ENCODE measurements at regions not wholly inside any gene's neighbourhood (a gene's known extent, or its start where the extent isn't known, plus 50 kb on each side); places are given as distances from the start of the nearest gene placed in this dataset.

DNA sequence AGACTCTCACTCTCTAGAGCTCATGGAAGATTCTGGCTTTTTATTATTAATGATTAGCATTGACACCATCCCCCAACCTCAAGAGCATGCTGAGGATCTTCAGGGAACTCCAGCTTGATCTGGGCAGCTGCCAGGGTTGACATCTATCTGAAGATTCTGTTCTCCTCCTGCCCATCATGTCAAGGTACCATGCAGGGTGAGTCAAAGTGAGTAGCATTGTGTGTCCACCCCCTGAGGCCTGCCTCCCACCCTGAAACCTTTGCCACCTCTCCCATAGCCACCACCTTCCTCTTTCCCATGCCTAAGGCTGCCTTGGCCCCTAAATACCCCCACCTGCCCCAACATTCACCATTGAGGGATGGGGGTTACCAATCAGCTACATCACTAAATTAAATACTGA is 70.1 kb upstream of the SLCO3A1 start:
- H3K4me3 ChIP-seq (ENCODE audit: low read depth, low read length, poor library complexity, severe bottlenecking), result no peak overlapping the region
- H3K79me2 ChIP-seq (ENCODE audit: insufficient read depth, low read length), result no peaks in the 10 kb centered on the region
- no peaks in the 10 kb centered on the region for H3K27me3 ChIP-seq (ENCODE audit: insufficient read depth, low read length)
- TF ChIP-seq EZH2 (IDR thresholded peaks at IDR 0.05; ENCODE audit: borderline replicate concordance, low read length), result no peak
- TF ChIP-seq, protein P1, sequence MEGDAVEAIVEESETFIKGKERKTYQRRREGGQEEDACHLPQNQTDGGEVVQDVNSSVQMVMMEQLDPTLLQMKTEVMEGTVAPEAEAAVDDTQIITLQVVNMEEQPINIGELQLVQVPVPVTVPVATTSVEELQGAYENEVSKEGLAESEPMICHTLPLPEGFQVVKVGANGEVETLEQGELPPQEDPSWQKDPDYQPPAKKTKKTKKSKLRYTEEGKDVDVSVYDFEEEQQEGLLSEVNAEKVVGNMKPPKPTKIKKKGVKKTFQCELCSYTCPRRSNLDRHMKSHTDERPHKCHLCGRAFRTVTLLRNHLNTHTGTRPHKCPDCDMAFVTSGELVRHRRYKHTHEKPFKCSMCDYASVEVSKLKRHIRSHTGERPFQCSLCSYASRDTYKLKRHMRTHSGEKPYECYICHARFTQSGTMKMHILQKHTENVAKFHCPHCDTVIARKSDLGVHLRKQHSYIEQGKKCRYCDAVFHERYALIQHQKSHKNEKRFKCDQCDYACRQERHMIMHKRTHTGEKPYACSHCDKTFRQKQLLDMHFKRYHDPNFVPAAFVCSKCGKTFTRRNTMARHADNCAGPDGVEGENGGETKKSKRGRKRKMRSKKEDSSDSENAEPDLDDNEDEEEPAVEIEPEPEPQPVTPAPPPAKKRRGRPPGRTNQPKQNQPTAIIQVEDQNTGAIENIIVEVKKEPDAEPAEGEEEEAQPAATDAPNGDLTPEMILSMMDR (IDR thresholded peaks at IDR 0.05; ENCODE audit: low read length), result no peak
- no peaks in the 10 kb centered on the region for H4K20me1 ChIP-seq (ENCODE audit: insufficient read depth, low read length)
- H3K9ac ChIP-seq (ENCODE audit: low read length), result no peak overlapping the region
- H3K36me3 ChIP-seq (ENCODE audit: insufficient read depth, low read length), result no peaks in the 10 kb centered on the region
- no peak overlapping the region for H2AFZ ChIP-seq (ENCODE audit: low read length)
- H3K4me1 ChIP-seq (ENCODE audit: insufficient read depth, low read length, severe bottlenecking), result no peaks in the 10 kb centered on the region
- no peak overlapping the region for H3K4me2 ChIP-seq (ENCODE audit: low read length)
- no peaks in the 10 kb centered on the region for H3K9me3 ChIP-seq (ENCODE audit: low read length)
- H3K9me2 ChIP-seq (ENCODE audit: low read depth, low read length), result no peaks in the 10 kb centered on the region
- no peaks in the 10 kb centered on the region for H3F3A ChIP-seq (ENCODE audit: insufficient read depth, low read length)
- H3K27ac ChIP-seq (ENCODE audit: low read depth, low read length, poor library complexity, severe bottlenecking), result no peak overlapping the region

DNA sequence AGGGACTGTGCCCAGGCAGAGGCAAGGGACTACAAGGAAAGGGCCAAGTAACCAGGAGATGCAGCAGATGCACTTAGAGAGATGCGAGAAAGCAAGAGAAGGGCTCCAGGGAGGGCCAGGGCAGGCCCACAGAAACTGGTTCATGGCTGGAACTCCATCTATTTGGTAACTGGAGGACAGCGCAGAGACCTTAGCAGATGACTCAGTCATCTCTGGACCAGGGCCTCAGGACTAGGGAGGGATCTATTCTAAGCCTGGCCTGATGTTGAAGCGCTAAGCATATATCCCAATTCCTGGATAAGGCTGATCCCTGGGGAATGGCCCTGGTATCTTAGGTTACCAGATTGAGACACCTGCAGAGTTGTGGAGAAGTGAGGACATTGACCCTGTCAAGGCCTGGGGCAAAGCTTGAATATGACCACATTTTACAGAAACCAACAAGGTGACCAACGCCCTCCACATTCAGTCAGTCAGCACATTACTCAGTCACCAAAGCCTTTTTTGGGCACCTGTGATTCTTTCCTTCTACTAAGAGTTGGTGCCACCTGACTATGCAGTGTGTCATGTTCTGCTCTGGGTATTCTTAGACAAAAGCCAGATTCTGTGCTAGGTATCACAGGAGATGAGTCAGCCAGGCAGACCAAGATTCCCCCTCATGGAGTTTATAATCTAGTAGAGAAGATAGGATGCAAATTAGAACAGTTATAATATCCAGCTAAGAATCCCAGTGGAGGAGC is 68.4 kb upstream of the SLCO3A1 start:
- no peak overlapping the region for H3K4me3 ChIP-seq (ENCODE audit: low read depth, low read length, poor library complexity, severe bottlenecking)
- no peak overlapping the region for H3K4me2 ChIP-seq (ENCODE audit: low read length)
- H2AFZ ChIP-seq (ENCODE audit: low read length), result no peak overlapping the region
- no peaks in the 10 kb centered on the region for H4K20me1 ChIP-seq (ENCODE audit: insufficient read depth, low read length)
- H3K9ac ChIP-seq (ENCODE audit: low read length), result no peak overlapping the region
- TF ChIP-seq EZH2 (IDR thresholded peaks at IDR 0.05; ENCODE audit: borderline replicate concordance, low read length), result no peak
- TF ChIP-seq, protein P1 (IDR thresholded peaks at IDR 0.05; ENCODE audit: low read length), result no peak
- H3F3A ChIP-seq (ENCODE audit: insufficient read depth, low read length), result no peaks in the 10 kb centered on the region
- no peaks in the 10 kb centered on the region for H3K4me1 ChIP-seq (ENCODE audit: insufficient read depth, low read length, severe bottlenecking)
- no peaks in the 10 kb centered on the region for H3K9me2 ChIP-seq (ENCODE audit: low read depth, low read length)
- no peaks in the 10 kb centered on the region for H3K36me3 ChIP-seq (ENCODE audit: insufficient read depth, low read length)
- H3K27me3 ChIP-seq (ENCODE audit: insufficient read depth, low read length), result no peaks in the 10 kb centered on the region
- H3K27ac ChIP-seq (ENCODE audit: low read depth, low read length, poor library complexity, severe bottlenecking), result no peak overlapping the region
- no peaks in the 10 kb centered on the region for H3K79me2 ChIP-seq (ENCODE audit: insufficient read depth, low read length)
- H3K9me3 ChIP-seq (ENCODE audit: low read length), result no peaks in the 10 kb centered on the region

DNA sequence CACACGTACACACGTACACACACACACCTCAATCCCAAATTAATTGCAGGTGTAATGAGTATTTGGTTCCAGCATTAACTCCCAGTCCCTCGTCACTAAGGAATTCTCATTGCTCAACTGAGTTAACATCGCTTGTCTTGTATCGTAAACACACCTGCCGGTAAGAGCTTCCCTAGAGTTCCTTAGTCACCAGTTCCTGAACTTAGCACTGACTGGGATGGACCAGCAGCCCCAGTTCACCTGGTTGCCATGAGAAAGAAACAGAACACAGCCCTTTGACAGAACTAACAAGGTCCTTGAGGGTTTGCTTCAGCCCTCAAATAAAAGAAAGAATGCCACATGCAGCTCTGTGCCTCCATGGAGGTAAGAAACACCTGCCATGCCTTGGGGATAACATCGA is 66.3 kb upstream of the SLCO3A1 start:
- Histone ChIP-seq H2AFZ (ENCODE audit: low read length) (no peak overlapping the region), H3K79me2 (ENCODE audit: insufficient read depth, low read length) (no peaks in the 10 kb centered on the region), H3K9ac (ENCODE audit: low read length) (no peak overlapping the region), H3K36me3 (ENCODE audit: insufficient read depth, low read length) (no peaks in the 10 kb centered on the region), H4K20me1 (ENCODE audit: insufficient read depth, low read length) (no peaks in the 10 kb centered on the region), H3F3A (ENCODE audit: insufficient read depth, low read length) (no peaks in the 10 kb centered on the region), H3K9me3 (ENCODE audit: low read length) (no peaks in the 10 kb centered on the region), H3K27me3 (ENCODE audit: insufficient read depth, low read length) (no peaks in the 10 kb centered on the region), H3K4me3 (ENCODE audit: low read depth, low read length, poor library complexity, severe bottlenecking) (no peak overlapping the region), H3K9me2 (ENCODE audit: low read depth, low read length) (no peaks in the 10 kb centered on the region), H3K4me2 (ENCODE audit: low read length) (no peak overlapping the region), H3K27ac (ENCODE audit: low read depth, low read length, poor library complexity, severe bottlenecking) (no peak overlapping the region), H3K4me1 (ENCODE audit: insufficient read depth, low read length, severe bottlenecking) (no peaks in the 10 kb centered on the region)
- TF ChIP-seq EZH2 (IDR thresholded peaks at IDR 0.05; ENCODE audit: borderline replicate concordance, low read length), result no peak
- TF ChIP-seq, protein P1 (IDR thresholded peaks at IDR 0.05; ENCODE audit: low read length), result no peak
